ENCODE measurements at regions not wholly inside any gene's neighbourhood (a gene's known extent, or its start where the extent isn't known, plus 50 kb on each side); places are given as distances from the start of the nearest gene placed in this dataset.
"Not testable (repeated sequence)": the region's sequence is repeated elsewhere in the genome, so short reads cannot be mapped to it uniquely, and the experiment has no call there.

DNA sequence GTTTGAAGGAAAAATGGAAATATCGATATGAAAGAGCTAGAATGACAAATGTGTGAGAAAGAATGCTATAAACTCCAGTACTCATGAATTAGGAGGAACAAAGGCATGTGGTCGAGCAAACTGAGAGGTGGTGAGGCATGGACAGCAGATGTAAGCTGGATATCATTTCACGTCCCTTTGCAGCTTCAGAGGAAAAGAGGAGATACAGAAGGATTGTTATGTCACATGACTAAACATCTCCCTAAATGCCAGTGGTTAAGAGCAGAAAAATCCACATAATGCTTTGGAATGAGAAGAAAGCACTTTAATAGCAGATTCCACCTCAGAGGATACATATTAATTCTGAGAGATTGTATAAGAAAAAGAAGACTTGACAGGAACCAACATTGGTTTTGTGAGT lies 248.7 kb downstream of the ZIC4 start:
- DNase-seq (ENCODE audit: low read depth), result no peak

DNA sequence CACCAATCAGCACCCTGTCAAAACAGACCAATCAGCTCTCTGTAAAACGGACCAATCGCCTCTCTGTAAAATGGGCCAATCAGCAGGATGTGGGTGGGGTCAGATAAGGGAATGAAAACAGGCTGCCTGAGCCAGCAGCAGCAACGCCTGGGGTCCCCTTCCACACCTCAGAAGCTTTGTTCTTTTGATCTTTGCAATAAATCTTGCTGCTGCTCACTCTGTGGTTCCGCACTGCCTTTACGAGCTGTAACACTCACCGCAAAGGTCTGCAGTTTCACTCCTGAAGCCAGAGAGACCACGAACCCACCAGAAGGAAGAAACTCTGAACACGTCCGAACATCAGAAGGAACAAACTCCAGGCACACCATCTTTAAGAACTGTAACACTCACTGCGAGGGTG lies 251.4 kb downstream of the ZIC4 start:
- not testable (repeated sequence) for DNase-seq (ENCODE audit: low read depth)

DNA sequence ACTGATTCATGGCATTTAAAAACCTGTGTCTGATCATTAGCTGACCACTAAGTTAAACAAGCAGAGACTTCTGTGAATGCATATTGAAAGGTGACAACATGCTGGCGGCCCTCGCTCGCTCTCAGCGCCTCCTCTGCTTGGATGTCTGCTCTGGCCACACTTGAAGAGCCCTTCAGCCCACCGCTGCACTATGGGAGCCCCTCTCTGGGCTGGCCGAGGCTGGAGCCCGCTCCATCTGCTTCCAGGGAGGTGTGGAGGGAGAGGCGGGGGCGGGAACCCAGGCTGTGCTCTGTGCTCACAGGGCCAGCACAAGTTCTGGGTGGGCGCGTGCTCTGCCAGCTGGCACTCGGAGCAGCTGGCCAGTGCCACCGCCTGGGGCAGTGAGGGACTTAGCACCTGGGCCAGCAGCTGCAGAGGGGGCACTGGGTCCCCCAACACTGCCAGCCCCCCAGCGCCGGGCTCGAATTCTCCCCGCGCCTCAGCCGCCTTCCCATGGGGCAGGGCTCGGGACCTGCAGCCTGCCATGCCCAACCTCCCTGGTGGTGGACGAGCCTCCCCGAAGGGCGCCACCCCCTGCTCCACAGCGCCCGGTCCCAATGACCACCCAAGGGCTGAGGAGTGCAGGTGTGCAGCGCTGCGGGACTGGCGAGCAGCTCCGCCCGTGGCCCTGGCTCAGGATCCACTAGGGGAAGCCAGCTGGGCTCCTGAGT lies 252.4 kb downstream of the ZIC4 start:
- DNase-seq (ENCODE audit: low read depth), result no peak

DNA sequence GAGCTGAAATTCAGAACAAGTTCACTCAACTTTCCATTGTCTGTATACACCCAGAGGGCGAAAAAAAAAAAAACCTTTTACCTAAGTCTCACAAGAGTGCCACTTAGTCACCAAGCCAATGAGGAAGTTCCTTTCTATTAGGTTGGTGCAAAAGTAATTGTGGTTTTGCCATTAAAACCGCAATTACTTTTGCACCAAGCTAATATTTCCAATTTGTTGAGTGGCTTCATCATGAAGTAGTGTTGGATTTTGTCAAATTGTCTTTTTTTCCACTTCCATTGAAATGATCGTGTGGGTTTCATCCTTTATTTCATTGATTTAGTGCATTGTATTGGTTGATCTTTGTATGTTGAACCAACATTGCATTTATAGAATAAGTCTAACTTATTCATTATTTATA lies 253.9 kb downstream of the ZIC4 start:
- no peak for DNase-seq (ENCODE audit: low read depth)

DNA sequence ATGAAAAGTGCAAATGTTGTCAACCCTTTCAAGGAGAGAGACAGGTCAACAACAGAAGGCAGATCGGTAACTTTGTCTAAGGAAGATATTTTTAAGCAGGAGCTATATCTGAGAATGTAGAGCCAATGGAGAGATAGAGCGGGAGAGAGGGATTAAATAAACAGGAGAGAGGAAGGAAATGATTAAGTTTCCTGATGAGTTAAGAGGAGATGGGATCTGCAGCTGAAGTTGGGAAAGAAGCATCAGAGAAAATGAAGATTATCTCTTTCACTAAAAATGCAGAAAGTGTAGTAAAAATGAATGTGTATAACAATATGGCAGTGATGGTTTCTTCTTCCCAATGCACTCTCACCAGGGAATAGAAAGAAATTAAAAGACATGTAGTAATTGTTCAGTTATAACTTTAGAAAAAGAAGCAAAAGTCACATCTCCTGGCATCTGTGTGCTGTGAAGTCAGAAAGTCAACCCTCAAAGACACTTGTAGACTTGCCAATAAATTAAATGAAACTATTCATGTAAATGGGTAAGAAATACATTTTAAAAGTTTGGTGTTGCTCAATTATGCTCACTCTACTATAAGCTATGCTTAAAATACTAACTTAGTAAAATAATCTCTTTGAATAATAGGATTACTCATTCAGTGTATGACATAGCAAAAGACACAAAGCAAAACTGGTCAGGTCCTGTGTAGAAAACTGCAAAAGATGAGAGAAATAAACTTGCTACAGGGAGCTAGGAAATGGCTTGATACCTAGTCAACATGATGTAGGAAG lies 264.6 kb downstream of the ZIC4 start:
- no peak for DNase-seq (ENCODE audit: low read depth)

DNA sequence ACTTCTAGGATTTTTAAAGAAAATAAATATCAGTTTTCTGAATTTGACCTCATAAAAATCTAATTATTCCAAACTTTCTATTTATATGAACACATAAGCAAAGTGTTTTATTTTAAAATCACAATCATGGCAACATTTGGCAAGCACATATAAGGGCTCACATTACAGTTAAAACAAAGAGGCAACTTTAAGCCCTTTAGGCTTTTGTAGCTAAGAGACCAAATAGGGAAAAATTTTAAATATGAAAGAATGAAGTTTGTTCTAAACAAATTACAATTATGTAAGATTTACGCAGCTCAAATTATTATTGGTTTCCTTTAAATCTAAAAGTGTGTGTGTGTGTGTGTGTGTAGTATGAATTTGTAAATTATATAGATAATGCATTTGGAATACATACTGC lies 267.0 kb downstream of the ZIC4 start:
- DNase-seq (ENCODE audit: low read depth), result no peak

DNA sequence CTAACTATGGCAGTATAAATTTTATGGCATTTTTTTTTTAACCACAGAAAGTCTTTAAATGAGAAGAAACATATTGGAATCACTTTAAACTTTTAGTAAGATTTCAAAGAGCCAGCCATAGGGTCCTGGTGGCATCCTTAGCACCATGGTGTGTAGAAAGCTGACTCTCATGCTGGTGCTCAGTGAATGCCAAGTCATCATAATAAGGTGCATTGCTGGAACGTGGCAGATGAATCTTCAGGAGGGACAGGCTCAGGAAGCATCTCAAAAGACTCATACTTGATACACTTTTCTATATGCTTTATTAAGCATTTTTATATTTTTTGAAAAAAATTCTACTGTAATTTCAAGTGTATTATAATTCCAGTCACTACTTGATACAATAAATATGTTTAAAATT lies 274.2 kb downstream of the ZIC4 start:
- no peak for DNase-seq (ENCODE audit: low read depth)

DNA sequence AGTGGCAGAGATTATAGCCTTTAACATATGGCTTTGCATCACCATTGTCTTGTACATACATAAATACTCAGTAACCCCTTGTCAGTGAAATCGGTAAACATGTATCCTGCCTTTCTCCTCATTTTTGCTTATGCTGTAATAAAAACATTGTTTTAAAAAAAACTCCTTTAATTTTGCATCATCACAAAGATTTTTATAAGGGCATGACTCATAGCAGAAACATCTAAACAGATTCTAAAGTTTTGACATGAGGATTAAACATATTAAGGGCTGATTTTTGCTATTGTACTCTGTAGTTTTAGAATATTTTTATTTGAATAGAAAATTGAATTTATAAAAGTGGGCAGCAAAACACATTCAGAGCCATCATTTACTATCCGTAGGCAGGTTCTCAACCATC lies 275.9 kb downstream of the ZIC4 start:
- no peak for DNase-seq (ENCODE audit: low read depth)

DNA sequence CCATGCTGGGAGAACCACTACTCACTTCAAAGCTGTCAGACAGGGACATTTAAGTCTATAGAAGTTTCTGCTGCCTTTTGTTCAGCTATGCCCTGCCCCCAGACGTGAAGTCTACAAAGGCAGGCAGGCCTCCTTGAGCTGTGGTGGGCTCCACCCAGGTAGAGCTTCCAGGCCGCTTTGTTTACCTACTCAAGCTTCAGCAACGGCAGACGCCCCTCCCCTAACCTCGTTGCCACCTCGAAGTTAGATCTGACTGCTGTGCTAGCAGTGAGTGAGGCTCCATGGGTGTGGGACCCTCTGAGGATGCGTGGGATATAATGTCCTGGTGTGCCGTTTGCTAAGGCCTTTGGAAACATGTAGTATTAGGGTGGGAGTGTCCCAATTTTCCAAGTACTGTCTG lies 276.7 kb downstream of the ZIC4 start:
- no peak for DNase-seq (ENCODE audit: low read depth)

DNA sequence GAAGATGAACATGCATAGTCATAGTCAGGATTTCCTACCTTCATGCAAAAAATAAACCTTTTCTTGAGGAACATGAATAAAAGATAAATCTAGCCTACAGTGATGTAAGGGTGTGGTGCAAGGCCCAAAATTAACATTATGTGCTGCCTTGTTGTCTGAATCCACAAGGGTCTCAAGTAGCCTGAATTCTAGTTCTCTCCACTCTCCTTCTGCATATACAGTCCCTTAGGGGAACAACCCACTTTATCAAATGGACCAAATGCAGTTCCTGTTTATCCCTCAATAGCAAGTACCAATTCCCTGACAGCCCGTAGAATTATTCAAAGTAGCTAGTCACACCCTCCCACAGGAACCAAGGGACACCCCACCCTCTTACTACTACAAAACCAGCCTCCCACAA lies 284.0 kb downstream of the ZIC4 start:
- DNase-seq (ENCODE audit: low read depth), result no peak

DNA sequence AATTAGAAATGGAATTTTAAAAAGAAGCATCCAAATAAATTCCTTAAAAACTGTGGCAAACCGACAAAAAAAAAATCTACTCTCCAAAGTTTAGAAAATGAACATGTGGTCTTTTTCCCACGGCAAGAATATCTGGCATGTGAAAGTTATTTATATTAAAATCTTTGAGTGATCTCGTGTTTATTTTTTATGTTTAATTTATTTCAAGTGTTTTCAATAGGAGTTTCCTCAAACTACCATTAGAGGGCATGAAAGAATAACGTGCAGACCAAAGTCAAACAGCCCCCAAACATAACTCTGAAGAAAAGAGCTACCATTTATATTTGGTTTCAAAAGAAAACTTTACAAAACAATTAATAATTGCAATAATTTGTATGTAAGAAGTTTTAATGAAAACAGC lies 286.4 kb downstream of the ZIC4 start:
- peak; percentile 16 for DNase-seq (ENCODE audit: low read depth)

DNA sequence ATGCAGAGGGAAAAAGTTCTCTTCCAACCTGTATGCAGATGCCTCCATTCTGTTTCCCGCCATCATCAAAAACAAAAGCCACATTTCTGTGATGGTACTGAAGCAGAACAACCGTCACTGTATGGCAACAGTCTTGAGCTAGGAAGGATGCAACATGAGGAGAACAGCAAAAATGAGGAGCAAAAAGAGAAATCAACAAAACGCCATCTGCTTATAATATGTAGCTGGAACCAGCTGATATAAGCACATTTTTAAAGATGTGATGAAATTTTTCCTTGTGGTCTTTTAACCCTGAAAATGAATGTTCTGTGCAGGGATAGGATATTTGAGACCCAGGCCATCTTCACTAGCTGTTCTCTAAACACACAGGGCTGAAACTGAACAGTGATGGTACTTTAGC lies 287.0 kb downstream of the ZIC4 start:
- DNase-seq (ENCODE audit: low read depth), result no peak

DNA sequence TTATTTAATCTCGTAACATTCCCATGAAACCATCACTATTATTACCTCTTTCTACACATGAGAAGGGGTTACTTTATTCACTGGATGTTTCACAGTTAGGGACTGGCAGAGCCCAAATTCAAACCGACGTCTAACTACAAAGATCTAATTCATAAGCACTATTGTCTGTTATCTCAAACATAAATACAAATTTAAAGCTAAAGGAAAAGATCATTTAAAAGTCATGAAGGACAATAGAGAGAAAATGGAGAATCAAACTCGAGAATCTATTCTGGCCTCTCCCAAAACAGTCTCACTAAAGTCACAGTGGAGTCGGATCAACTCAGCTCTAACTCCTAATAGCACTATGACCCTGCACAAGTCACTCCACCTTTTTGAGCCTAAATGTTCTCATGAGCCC lies 287.7 kb downstream of the ZIC4 start:
- DNase-seq (ENCODE audit: low read depth), result no peak

DNA sequence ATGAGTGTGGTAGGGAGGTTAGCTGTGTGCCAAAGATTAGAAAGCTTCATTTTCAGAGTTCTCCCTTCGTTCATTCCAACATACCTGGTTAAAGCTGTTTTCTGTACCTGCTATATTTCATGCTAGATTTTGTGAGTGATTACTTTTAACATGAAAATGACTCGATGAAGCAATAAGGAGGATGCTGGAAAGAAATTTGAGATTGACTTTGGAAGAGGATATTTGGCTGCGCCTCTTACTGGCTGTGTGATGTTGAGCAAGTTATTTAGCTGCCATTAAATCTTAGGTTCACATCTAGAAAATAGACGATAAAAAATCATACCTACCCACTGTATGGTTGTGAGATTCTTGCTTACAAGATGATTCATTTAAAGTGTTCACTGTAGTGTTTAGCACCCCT lies 288.7 kb downstream of the ZIC4 start:
- DNase-seq (ENCODE audit: low read depth), result no peak

DNA sequence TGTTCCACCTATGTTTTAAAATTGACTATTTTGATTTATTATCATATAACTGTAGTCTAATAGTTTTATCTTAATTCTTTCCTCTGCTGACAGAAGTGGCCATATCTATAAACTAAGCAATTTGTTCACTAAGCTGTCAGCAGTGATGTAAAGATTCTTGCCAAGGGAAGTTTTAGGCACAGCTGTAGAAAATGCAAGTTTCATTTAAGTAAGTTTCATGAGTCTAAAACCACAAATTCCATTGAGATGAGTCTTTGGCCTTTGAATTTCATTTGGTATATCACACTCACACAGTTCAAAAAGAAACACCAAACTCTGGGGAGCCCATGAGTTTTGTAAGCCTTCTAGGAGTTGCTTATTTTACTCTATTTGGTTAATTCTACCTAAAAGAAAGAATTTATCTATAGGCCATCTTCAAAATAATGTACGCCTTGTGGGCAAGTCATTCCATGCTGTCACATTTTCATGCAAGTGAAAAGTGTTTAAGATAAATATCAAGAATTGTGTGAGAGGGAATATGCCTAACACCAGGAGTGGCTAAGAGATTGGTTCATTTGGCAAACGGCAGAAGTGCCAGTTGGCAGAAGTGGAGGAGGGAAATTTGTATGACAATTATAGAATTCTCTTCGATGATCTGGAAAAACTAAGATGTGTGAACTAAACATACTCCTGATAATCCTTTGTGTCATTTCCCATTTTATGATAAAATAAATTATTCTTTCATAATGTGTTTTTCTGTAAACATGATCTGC lies 292.9 kb downstream of the ZIC4 start:
- peak; percentile 92 for DNase-seq (ENCODE audit: low read depth)

DNA sequence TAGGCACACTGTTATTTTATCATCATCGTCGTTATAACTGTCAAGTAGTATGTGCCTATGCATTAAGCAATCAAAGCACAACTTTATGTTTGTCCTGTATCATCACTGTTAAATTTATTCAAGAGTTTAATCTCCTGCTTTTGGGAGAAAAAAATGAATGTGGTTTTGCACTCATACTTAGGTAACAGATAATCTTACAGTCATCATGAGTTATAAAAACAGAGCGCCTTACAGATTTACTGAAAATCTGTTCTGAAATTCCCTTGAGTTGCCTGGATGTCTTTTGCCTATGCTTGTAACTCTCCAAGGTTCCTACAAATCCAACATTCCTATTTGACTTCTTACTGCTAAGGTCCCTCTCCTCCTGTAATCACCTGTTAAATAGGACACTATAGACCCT lies 307.3 kb downstream of the ZIC4 start:
- DNase-seq (ENCODE audit: low read depth), result no peak

DNA sequence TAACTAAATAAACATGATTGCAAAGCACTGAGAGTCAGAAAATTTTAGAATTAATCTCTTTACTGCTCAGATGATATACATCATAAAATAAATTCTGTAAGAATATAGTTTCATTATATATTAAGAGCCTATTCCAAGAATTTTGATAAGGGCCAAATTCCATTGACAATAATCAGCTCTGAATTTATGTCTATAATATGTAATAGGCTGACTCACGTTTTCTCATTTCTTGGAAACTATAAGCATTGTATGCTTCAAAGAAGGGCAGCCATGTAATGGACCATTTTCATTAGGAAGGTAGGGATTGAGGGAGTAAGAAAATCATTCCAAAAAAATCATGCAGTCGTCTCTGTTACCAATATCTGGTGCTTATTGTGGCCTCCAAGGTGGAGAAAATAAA lies 315.9 kb downstream of the ZIC4 start:
- DNase-seq (ENCODE audit: low read depth), result no peak

DNA sequence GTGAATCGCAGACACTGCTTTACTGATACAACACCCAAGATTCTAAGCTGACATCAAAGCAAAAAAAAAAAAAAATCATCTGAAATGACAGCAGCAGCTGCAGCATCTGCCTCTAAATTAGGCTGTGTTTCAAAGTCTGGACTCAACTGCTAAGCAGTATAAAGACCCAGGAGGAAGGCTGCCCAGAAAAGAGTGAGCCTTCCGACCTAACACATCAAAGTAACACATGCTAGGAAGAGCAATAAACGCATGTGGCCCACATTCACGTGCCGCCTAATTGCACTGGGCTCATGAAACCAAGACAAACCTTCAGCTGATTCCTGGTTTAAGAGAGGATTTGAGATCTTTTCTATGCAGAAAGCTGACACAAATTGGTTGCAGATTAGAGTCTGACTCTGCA lies 317.1 kb downstream of the ZIC4 start:
- DNase-seq (ENCODE audit: low read depth), result no peak

DNA sequence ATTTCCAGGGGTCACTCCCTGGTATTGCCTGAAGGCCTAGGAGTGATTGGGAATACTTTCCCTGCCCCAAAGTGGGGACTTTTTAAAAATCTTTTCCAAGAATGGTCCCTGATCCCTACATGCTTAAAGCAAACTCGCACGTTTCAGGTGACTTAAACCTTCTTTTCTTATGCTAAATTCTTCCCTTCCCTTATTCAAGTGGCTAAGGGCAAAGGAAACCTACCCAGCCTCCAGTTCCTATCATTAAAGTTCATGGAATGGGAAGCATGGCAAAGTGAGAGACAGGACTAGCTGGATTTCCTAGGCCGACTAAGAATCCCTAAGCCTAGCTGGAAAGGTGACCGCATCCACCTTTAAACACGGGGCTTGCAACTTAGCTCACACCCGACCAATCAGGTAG lies 346.8 kb downstream of the ZIC4 start:
- not testable (repeated sequence) for DNase-seq (ENCODE audit: low read depth)

DNA sequence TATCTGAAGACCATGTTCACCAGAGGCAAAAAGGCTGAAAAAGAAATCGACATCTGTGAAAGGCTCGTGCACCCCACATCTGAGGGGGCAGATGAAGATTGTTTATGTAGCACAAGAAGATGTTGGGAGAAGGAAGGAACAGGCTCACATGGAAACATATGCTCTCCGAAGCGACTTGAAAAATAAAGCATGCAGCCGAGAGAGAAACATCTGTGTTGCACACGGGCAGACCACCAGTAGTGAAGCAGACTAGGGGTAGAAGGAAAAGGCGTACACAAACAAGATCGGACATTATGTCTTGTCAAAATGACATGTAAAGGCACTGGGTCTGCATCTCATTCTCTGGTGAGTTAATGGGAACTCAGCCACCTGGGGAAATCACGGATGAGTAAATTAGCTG lies 356.5 kb downstream of the ZIC4 start:
- DNase-seq (ENCODE audit: low read depth), result no peak

DNA sequence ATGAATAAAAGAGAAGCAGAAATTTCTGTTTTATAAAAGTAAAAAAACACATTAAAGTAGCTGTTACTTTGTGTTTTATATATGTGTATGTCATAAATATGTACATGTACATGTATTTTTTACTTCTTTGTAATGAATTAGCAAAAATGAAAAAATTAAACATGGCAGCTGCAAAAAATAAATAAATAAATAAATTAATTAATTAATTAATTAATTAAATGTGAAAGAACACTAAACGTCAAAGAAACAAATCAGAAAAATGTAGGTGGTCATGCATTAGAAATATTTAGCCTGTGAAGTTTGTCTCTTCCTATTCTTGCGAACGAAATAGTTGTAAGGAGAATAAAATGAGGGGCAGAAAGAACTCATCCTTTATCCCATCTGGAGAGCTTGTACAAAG lies 357.0 kb downstream of the ZIC4 start:
- no peak for DNase-seq (ENCODE audit: low read depth)

DNA sequence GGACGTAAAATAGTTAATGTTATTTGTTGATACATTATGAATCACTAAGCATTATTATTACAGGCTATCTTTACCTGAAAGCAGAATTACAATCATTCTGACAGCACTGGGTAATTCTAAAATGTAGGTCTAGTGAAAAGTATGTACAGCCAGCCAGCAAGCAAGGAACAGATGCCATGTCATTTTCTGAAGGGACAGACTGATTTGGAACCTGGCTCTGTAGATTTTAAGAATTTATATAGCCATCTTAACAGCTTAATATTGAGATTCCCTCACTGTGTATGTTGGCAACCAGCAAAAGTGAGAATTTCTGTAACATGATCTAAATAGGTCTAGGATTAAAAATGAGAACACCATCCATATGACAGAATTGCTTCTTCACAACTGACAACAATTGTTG lies 359.4 kb downstream of the ZIC4 start:
- no peak for DNase-seq (ENCODE audit: low read depth)

DNA sequence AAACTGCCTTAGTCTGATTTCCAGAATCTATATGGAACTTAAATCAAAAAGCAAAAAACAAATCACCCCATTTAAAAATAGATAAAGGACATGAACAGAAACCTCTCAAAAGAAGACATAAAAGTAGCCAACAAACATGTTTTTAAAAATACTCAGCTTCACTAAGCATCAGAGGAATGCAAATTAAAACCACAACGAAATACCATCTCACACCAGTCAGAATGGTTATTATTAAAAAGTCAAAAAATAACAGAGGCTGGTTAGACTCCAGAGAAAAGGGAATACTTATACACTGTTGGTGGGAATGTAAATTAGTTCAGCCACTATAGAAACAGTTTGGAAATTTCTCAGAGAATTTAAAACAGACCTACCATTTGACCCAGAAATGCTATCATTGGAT lies 367.9 kb downstream of the ZIC4 start:
- no peak for DNase-seq (ENCODE audit: low read depth)

Measured in RPMI7951 (cell line).